CD14-positive monocyte (primary cell): ENCODE measurements at regions not wholly inside any gene's neighbourhood (a gene's known extent, or its start where the extent isn't known, plus 50 kb on each side); places are given as distances from the start of the nearest gene placed in this dataset.

Source experiments
- DNase-seq, 3 donors: peaks; one replicate each; pipeline ENCODE4 v3.0.0-alpha.2; 2011 to 2022
- H2AFZ ChIP-seq: 2 replicates; pipeline ENCODE4 v1.6.0; 2012; ENCODE audit warnings: mild to moderate bottlenecking, low read depth, low read length, inconsistent platforms; ENCODE audit not compliant: insufficient read depth, poor library complexity, severe bottlenecking
- H3K27ac ChIP-seq, 2 donors: 1 replicate in 1 of 2; 2 replicates in 1 of 2; pipeline ENCODE4 v1.5.1; 2012 to 2013; ENCODE audit warnings: low read length in 2 of 2, control low read depth in 1 of 2, inconsistent platforms in 1 of 2, low read depth in 1 of 2, mild to moderate bottlenecking in 1 of 2
- H3K27me3 ChIP-seq, 2 donors: one replicate each; pipeline versions ENCODE4 v1.6.0 to v1.6.1; 2011 to 2013; ENCODE audit warnings: low read length in 2 of 2; ENCODE audit not compliant: control insufficient read depth in 2 of 2, insufficient read depth in 2 of 2
- H3K36me3 ChIP-seq, 2 donors: replicated peaks in 1 of 2; 1 replicate in 1 of 2; 2 replicates in 1 of 2; pipeline versions ENCODE4 v1.5.1 to v1.6.1; 2012 to 2013; ENCODE audit warnings: low read length in 2 of 2, control low read depth in 1 of 2, inconsistent platforms in 1 of 2, mild to moderate bottlenecking in 1 of 2; ENCODE audit not compliant: insufficient read depth in 2 of 2, control insufficient read depth in 1 of 2
- H3K4me1 ChIP-seq, 2 donors: 1 replicate in 1 of 2; 2 replicates in 1 of 2; pipeline versions ENCODE4 v1.5.1 to v1.6.1; 2012 to 2013; ENCODE audit warnings: low read length in 2 of 2, control low read depth in 1 of 2, inconsistent platforms in 1 of 2, mild to moderate bottlenecking in 1 of 2, moderate library complexity in 1 of 2; ENCODE audit not compliant: insufficient read depth in 2 of 2, control insufficient read depth in 1 of 2
- H3K4me2 ChIP-seq: replicated peaks from 2 replicates; pipeline ENCODE3; 2012; ENCODE audit warnings: low read length, moderate library complexity, mild to moderate bottlenecking; ENCODE audit not compliant: poor library complexity, severe bottlenecking; ENCODE audit errors: extremely low read depth
- H3K4me3 ChIP-seq, 3 experiments: fragments of 200-600 bp in 1 of 3; sonication (generic) in 1 of 3; replicated peaks in 1 of 3; 1 replicate in 2 of 3; 2 replicates in 1 of 3; pipeline ENCODE4 v1.5.1; 2011 to 2013; ENCODE audit warnings: low read length in 3 of 3, mild to moderate bottlenecking in 3 of 3, control low read depth in 2 of 3, low read depth in 2 of 3, inconsistent platforms in 1 of 3, moderate library complexity in 1 of 3
- H3K79me2 ChIP-seq: 2 replicates; pipeline ENCODE4 v1.6.0; 2012; ENCODE audit warnings: mild to moderate bottlenecking, control low read depth, inconsistent platforms, low read length, moderate library complexity; ENCODE audit not compliant: insufficient read depth
- H3K9ac ChIP-seq: 2 replicates; pipeline ENCODE4 v1.6.0; 2017; ENCODE audit warnings: low read length, mild to moderate bottlenecking; ENCODE audit not compliant: insufficient read depth, poor library complexity, severe bottlenecking
- H3K9me3 ChIP-seq, 2 donors: replicated peaks in 1 of 2; 1 replicate in 1 of 2; 2 replicates in 1 of 2; pipeline versions ENCODE4 v1.5.1 to v1.6.1; 2012 to 2013; ENCODE audit warnings: low read length in 2 of 2, control low read depth in 1 of 2; ENCODE audit not compliant: control insufficient read depth in 1 of 2, insufficient read depth in 1 of 2
- H4K20me1 ChIP-seq: 2 replicates; pipeline ENCODE4 v1.6.0; 2012; ENCODE audit warnings: mild to moderate bottlenecking, low read length, control low read depth, moderate library complexity; ENCODE audit not compliant: insufficient read depth
- H3K27ac Mint-ChIP-seq, 7 donors: one replicate each; pipeline ENCODE4 v1.8.0; 2020; ENCODE audit warnings: mild to moderate bottlenecking in 7 of 7, mixed read lengths in 7 of 7, moderate library complexity in 6 of 7, inconsistent platforms in 2 of 7
- H3K27me3 Mint-ChIP-seq, 3 donors: one replicate each; pipeline ENCODE4 v1.8.0; 2021 to 2022; ENCODE audit warnings: low read depth in 3 of 3, mild to moderate bottlenecking in 3 of 3, mixed read lengths in 3 of 3, moderate library complexity in 3 of 3, inconsistent platforms in 1 of 3
- H3K36me3 Mint-ChIP-seq, 2 donors: one replicate each; pipeline ENCODE4 v1.8.0; 2020; ENCODE audit warnings: mixed read lengths in 2 of 2, inconsistent platforms in 1 of 2, mild to moderate bottlenecking in 1 of 2
- H3K4me1 Mint-ChIP-seq: one replicate; pipeline ENCODE4 v1.8.0; 2020; ENCODE audit warnings: mild to moderate bottlenecking, mixed read lengths
- H3K4me3 Mint-ChIP-seq, 2 donors: one replicate each; pipeline ENCODE4 v1.8.0; 2020; ENCODE audit warnings: mild to moderate bottlenecking in 2 of 2, mixed read lengths in 2 of 2, moderate library complexity in 1 of 2
- H3K9me3 Mint-ChIP-seq, 7 donors: one replicate each; pipeline ENCODE4 v1.8.0; 2020 to 2022; ENCODE audit warnings: mixed read lengths in 7 of 7, mild to moderate bottlenecking in 6 of 7, moderate library complexity in 6 of 7, inconsistent platforms in 2 of 7
- CTCF ChIP-seq: fragments of 200-600 bp; IDR thresholded peaks from one replicate; pipeline ENCODE4 v1.8.0; 2022; ENCODE audit warnings: antibody characterized with exemption, mild to moderate bottlenecking
- WGBS: methylation state at CpG from one replicate; pipeline ENCODE4 v1.1.5; 2013; ENCODE audit warnings: missing lambda C conversion rate; ENCODE audit not compliant: insufficient coverage; 5-methylcytosine and 5-hydroxymethylcytosine counted together
- intact Hi-C, 2 donors: fragments of 100-400 bp; cut with micrococcal nuclease; formaldehyde crosslinking; loops; one replicate each; pipeline versions ENCODE4 v1.15.0 to v1.15.1; 2023

DNA sequence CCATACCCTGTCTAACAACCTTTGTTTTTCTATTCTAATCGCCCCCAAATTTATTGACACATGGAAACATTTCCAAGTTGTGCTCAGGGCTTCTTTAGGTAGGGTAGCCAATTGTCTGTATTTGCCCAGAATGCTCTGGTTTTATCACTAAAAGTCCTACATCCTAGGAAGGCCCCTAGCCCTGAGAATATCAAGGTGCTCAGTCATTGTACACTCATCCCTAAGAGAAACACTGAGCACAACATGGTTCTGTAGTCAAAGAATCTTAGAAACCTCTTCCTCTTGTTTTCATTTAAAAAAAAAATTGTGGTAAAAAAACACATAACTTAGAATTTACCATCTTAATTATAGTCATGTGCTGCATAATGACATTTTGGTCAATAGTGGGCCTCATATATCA lies 69.0 kb upstream of the BASP1 start:
- no peaks in the 10 kb centered on the region for H3K9me3 ChIP-seq
- H3K36me3 Mint-ChIP-seq: no peaks in the 10 kb centered on the region
- H2AFZ ChIP-seq: no peak overlapping the region
- peak overlapping the region in 1 of 7 donors; percentile 19 for H3K27ac Mint-ChIP-seq
- H4K20me1 ChIP-seq: no peaks in the 10 kb centered on the region
- H3K9ac ChIP-seq: no peak overlapping the region
- WGBS: no CpG with 5 or more reads among the region's 1 CpG
- intact Hi-C loops: no loop called here
- H3K4me2 ChIP-seq: no peak overlapping the region
- H3K4me3 ChIP-seq: no peak overlapping the region
- H3K4me1 Mint-ChIP-seq: no peaks in the 10 kb centered on the region
- H3K79me2 ChIP-seq: no peaks in the 10 kb centered on the region
- H3K27ac ChIP-seq: no peak overlapping the region
- H3K27me3 ChIP-seq: no peaks in the 10 kb centered on the region
- H3K4me1 ChIP-seq: no peaks in the 10 kb centered on the region
- no peak for DNase-seq
- TF ChIP-seq CTCF: no peak
- peaks cover 0 to 3% (median 2%) of the 10 kb centered on the region in 7 donors for H3K9me3 Mint-ChIP-seq
- H3K36me3 ChIP-seq: no peaks in the 10 kb centered on the region
- peaks cover 3 to 9% (median 4%) of the 10 kb centered on the region in 3 donors for H3K27me3 Mint-ChIP-seq
- H3K4me3 Mint-ChIP-seq: no peak overlapping the region

DNA sequence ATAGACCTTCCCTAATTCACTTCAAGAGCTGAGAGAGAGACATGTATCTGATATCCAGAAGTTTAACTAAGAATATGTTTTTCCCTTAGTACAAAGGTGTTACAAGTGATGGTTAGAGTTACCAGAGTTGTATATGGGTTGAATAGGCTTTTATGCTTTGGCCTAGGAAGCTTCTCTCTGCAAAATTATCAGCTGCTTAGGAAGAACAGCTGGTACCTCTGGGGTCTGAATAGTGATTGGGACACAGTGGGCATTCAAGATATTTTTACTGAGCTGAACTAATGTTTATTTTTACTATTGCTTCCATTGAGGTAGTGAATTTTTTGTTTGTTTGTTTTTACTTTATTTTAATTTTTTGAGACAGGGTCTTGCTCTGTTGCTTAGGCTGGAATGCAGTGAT lies 67.6 kb upstream of the BASP1 start:
- H2AFZ ChIP-seq: no peak overlapping the region
- no peak overlapping the region for H3K4me2 ChIP-seq
- Mint-ChIP-seq H3K4me3 (no peak overlapping the region), H3K4me1 (peaks cover 7% of the 10 kb centered on the region), H3K27ac (no peak overlapping the region), H3K27me3 (peaks cover 5 to 10% (median 5%) of the 10 kb centered on the region in 3 donors), H3K9me3 (peaks cover 0 to 3% (median 2%) of the 10 kb centered on the region in 7 donors), H3K36me3 (no peaks in the 10 kb centered on the region)
- intact Hi-C loops: no loop called here
- H3K9me3 ChIP-seq: no peaks in the 10 kb centered on the region
- no peaks in the 10 kb centered on the region for H3K79me2 ChIP-seq
- TF ChIP-seq CTCF: no peak
- no peaks in the 10 kb centered on the region for H3K36me3 ChIP-seq
- no peak overlapping the region for H3K27ac ChIP-seq
- H3K4me3 ChIP-seq: no peak overlapping the region
- H3K4me1 ChIP-seq: peaks cover 6 to 7% of the 10 kb centered on the region in 2 donors
- H3K27me3 ChIP-seq: no peaks in the 10 kb centered on the region
- no peak for DNase-seq
- H3K9ac ChIP-seq: no peak overlapping the region
- no peaks in the 10 kb centered on the region for H4K20me1 ChIP-seq
